Keratinocyte (primary cell): ENCODE measurements at regions not wholly inside any gene's neighbourhood (a gene's known extent, or its start where the extent isn't known, plus 50 kb on each side); places are given as distances from the start of the nearest gene placed in this dataset.

ENCODE experiments used
- DNase-seq: peaks from one replicate; pipeline ENCODE4 v3.0.0-alpha.2; 2011; ENCODE audit warnings: low read depth, missing footprints, low spot score
- FAIRE-seq: peaks from 2 replicates; lab custom pipeline; 2011; peaks lifted over from hg19 to GRCh38; lab: Jason Lieb, UNC
- H2AFZ ChIP-seq: 2 replicates; pipeline ENCODE4 v1.6.0; 2012; ENCODE audit warnings: low read length, control low read depth, inconsistent platforms; ENCODE audit not compliant: control insufficient read depth
- H3K27ac ChIP-seq: 2 replicates; pipeline ENCODE4 v1.5.1; 2011; ENCODE audit warnings: low read length; ENCODE audit not compliant: control insufficient read depth, insufficient read depth
- H3K27me3 ChIP-seq: 3 replicates; pipeline ENCODE4 v1.6.0; 2011; ENCODE audit warnings: low read length; ENCODE audit not compliant: control insufficient read depth, insufficient read depth; ENCODE audit errors: extremely low read depth
- H3K36me3 ChIP-seq, 2 experiments: 2 replicates in 1 of 2; 3 replicates in 1 of 2; pipeline ENCODE4 v1.5.1; 2011; ENCODE audit warnings: low read length in 2 of 2, mild to moderate bottlenecking in 1 of 2; ENCODE audit not compliant: control insufficient read depth in 2 of 2, insufficient read depth in 2 of 2; ENCODE audit errors: extremely low read depth in 1 of 2
- H3K4me1 ChIP-seq: 3 replicates; pipeline ENCODE4 v1.5.1; 2011; ENCODE audit warnings: low read length; ENCODE audit not compliant: control insufficient read depth, insufficient read depth; ENCODE audit errors: extremely low read depth
- H3K4me2 ChIP-seq: 3 replicates; pipeline ENCODE4 v1.6.0; 2011; ENCODE audit warnings: low read depth, low read length; ENCODE audit not compliant: control insufficient read depth, insufficient read depth; ENCODE audit errors: extremely low read depth
- H3K4me3 ChIP-seq, 3 experiments: fragments of 200-600 bp in 1 of 3; sonication (generic) in 1 of 3; 2 replicates in 2 of 3; 3 replicates in 1 of 3; pipeline ENCODE4 v1.5.1; 2011 to 2016; ENCODE audit warnings: low read length in 3 of 3, mild to moderate bottlenecking in 3 of 3, control low read depth in 2 of 3, inconsistent platforms in 1 of 3, low read depth in 1 of 3, mixed read lengths in 1 of 3, mixed run types in 1 of 3, moderate library complexity in 1 of 3; ENCODE audit not compliant: control insufficient read depth in 2 of 3, insufficient read depth in 2 of 3; ENCODE audit errors: extremely low read depth in 1 of 3
- H3K79me2 ChIP-seq: 2 replicates; pipeline ENCODE4 v1.6.0; 2012; ENCODE audit warnings: low read length; ENCODE audit not compliant: control insufficient read depth, insufficient read depth
- H3K9ac ChIP-seq: 3 replicates; pipeline ENCODE4 v1.6.0; 2011; ENCODE audit warnings: low read length; ENCODE audit not compliant: control insufficient read depth, insufficient read depth; ENCODE audit errors: extremely low read depth
- H3K9me1 ChIP-seq: 3 replicates; pipeline ENCODE4 v1.6.0; 2011; ENCODE audit warnings: low read length; ENCODE audit not compliant: control insufficient read depth, insufficient read depth; ENCODE audit errors: extremely low read depth
- H3K9me3 ChIP-seq: 2 replicates; pipeline ENCODE4 v1.5.1; 2012; ENCODE audit warnings: low read depth, low read length; ENCODE audit not compliant: control insufficient read depth
- H4K20me1 ChIP-seq: 3 replicates; pipeline ENCODE4 v1.6.0; 2011; ENCODE audit warnings: low read length; ENCODE audit not compliant: control insufficient read depth, insufficient read depth; ENCODE audit errors: extremely low read depth
- CTCF ChIP-seq, 3 experiments: IDR thresholded peaks in 1 of 3; conservative IDR thresholded peaks in 1 of 3; optimal IDR thresholded peaks in 1 of 3; 2 replicates in 2 of 3; 3 replicates in 1 of 3; pipeline versions ENCODE3 to v1.5.1; 2011; ENCODE audit warnings: low read length in 3 of 3, mild to moderate bottlenecking in 3 of 3, moderate library complexity in 2 of 3, control low read depth in 1 of 3, inconsistent platforms in 1 of 3; ENCODE audit not compliant: insufficient read depth in 2 of 3; ENCODE audit errors: extremely low read depth in 1 of 3
- EZH2 ChIP-seq: IDR thresholded peaks from one replicate; pipeline ENCODE4 v1.6.1; 2012; ENCODE audit warnings: inconsistent platforms, mild to moderate bottlenecking, low read length, moderate library complexity
- dilution Hi-C: fragments of 300-500 bp; cut with MboI; formaldehyde crosslinking; loops from one replicate; pipeline ENCODE4 v1.7.0; 2020; ENCODE audit warnings: low sequenced_read_pairs; ENCODE audit not compliant: extremely low pct_ligation_motif_present

- DNase-seq (no peak), FAIRE-seq (no peak)
- Histone ChIP-seq H3K36me3 (no peaks in the 10 kb centered on the region), H3K27ac (no peak overlapping the region), H3K9me1 (no peaks in the 10 kb centered on the region), H3K4me3 (no peak overlapping the region), H3K4me2 (no peak overlapping the region), H3K9me3 (no peaks in the 10 kb centered on the region), H4K20me1 (no peaks in the 10 kb centered on the region), H3K4me1 (no peaks in the 10 kb centered on the region), H3K9ac (no peak overlapping the region), H2AFZ (no peak overlapping the region), H3K79me2 (no peaks in the 10 kb centered on the region), H3K27me3 (no peaks in the 10 kb centered on the region)
- TF ChIP-seq EZH2 (no peak), CTCF (optimal IDR thresholded peaks at IDR 0.05 in 1 of 3, IDR thresholded peaks at IDR 0.05 in 1 of 3, conservative IDR thresholded peaks at IDR 0.05 in 1 of 3; ENCODE audit: extremely low read depth in 1 of 3, insufficient read depth in 2 of 3, low read length in 3 of 3) (no peak)
- dilution Hi-C loops, result no loop called here
These were observed 179.3 kb downstream of the TMEM132E start for GRCh38 chr17:34758718-34759117.

GRCh38 chr17:34758316-34758715, 178.9 kb downstream of the TMEM132E start:
- no peaks in the 10 kb centered on the region for H4K20me1 ChIP-seq
- no peak for TF ChIP-seq EZH2
- TF ChIP-seq CTCF (optimal IDR thresholded peaks at IDR 0.05 in 1 of 3, IDR thresholded peaks at IDR 0.05 in 1 of 3, conservative IDR thresholded peaks at IDR 0.05 in 1 of 3; ENCODE audit: extremely low read depth in 1 of 3, insufficient read depth in 2 of 3, low read length in 3 of 3), result no peak
- no peaks in the 10 kb centered on the region for H3K9me3 ChIP-seq
- no peak overlapping the region for H2AFZ ChIP-seq
- H3K4me2 ChIP-seq, result no peak overlapping the region
- H3K4me1 ChIP-seq, result no peaks in the 10 kb centered on the region
- no peak overlapping the region for H3K4me3 ChIP-seq
- dilution Hi-C loops, result no loop called here
- H3K9ac ChIP-seq, result no peak overlapping the region
- no peak for FAIRE-seq
- no peaks in the 10 kb centered on the region for H3K36me3 ChIP-seq
- H3K27ac ChIP-seq, result no peak overlapping the region
- H3K9me1 ChIP-seq, result no peaks in the 10 kb centered on the region
- H3K79me2 ChIP-seq, result no peaks in the 10 kb centered on the region
- DNase-seq, result no peak
- H3K27me3 ChIP-seq, result no peaks in the 10 kb centered on the region
